ENCODE measurements at regions not wholly inside any gene's neighbourhood (a gene's known extent, or its start where the extent isn't known, plus 50 kb on each side); places are given as distances from the start of the nearest gene placed in this dataset.

- Histone ChIP-seq H3K27me3 (replicated peaks in 1 of 4; ENCODE audit: control extremely low read depth in 1 of 4, control insufficient read depth in 3 of 4, insufficient read depth in 4 of 4, low read length in 3 of 4) (no peaks in the 10 kb centered on the region), H3K9me3 (ENCODE audit: control extremely low read depth in 1 of 3, control insufficient read depth in 2 of 3, insufficient read depth in 1 of 3, low read length in 2 of 3) (no peaks in the 10 kb centered on the region), H3K4me3 (ENCODE audit: control extremely low read depth in 1 of 5, extremely low read depth in 1 of 5, insufficient read depth in 1 of 5, low read depth in 2 of 5, low read length in 4 of 5) (no peak overlapping the region), H3K79me2 (ENCODE audit: control insufficient read depth, insufficient read depth, low read length) (no peaks in the 10 kb centered on the region), H3K27ac (ENCODE audit: low read length in 2 of 2) (no peak overlapping the region), H3K4me1 (ENCODE audit: control insufficient read depth in 2 of 2, insufficient read depth in 2 of 2, low read length in 2 of 2) (no peaks in the 10 kb centered on the region), H2AFZ (ENCODE audit: insufficient read depth, low read depth, low read length, poor library complexity, severe bottlenecking) (no peak overlapping the region), H3K4me2 (replicated peaks; ENCODE audit: low read depth, low read length, poor library complexity, severe bottlenecking) (no peak overlapping the region), H3K9ac (ENCODE audit: low read length) (no peak overlapping the region), H3K36me3 (replicated peaks in 1 of 2; ENCODE audit: control extremely low read depth in 1 of 2, control insufficient read depth in 1 of 2, extremely low read depth in 1 of 2, insufficient read depth in 2 of 2, low read length in 1 of 2) (no peaks in the 10 kb centered on the region), H4K20me1 (ENCODE audit: control insufficient read depth, insufficient read depth, low read length, poor library complexity, severe bottlenecking) (no peaks in the 10 kb centered on the region)
- no peaks in the 10 kb centered on the region for H3K27me3 Mint-ChIP-seq
- ATAC-seq (ENCODE audit: low read depth), result no peak
- peaks cover 4% of the 10 kb centered on the region for H3K9me3 Mint-ChIP-seq (ENCODE audit: insufficient read depth)
- ChIA-PET CTCF (no interaction called here), POLR2A (no interaction called here)
- intact Hi-C loops (cut with micrococcal nuclease), result no loop called here
- no peak for DNase-seq
- TF ChIP-seq EZH2 (IDR thresholded peaks at IDR 0.05; ENCODE audit: borderline replicate concordance, insufficient read depth, low read depth, low read length, poor library complexity, severe bottlenecking) (no peak), CTCF (IDR thresholded peaks at IDR 0.05) (no peak)
- no peak overlapping the region for H3K4me3 Mint-ChIP-seq
- no peak overlapping the region for H3K27ac Mint-ChIP-seq
- 94% methylated on average over 6 of the region's 7 CpGs for WGBS (ENCODE audit: insufficient coverage)
- no peaks in the 10 kb centered on the region for H3K4me1 Mint-ChIP-seq
These were observed 266.5 kb downstream of the EIPR1 start for GRCh38 chr2:3110994-3111666.

GRCh38 chr2:3110555-3110954, 267.1 kb downstream of the EIPR1 start:
- no peak overlapping the region for H3K4me3 Mint-ChIP-seq
- no peaks in the 10 kb centered on the region for H3K27me3 ChIP-seq (replicated peaks in 1 of 4; ENCODE audit: control extremely low read depth in 1 of 4, control insufficient read depth in 3 of 4, insufficient read depth in 4 of 4, low read length in 3 of 4)
- no peak overlapping the region for H3K4me2 ChIP-seq (replicated peaks; ENCODE audit: low read depth, low read length, poor library complexity, severe bottlenecking)
- H3K9ac ChIP-seq (ENCODE audit: low read length), result no peak overlapping the region
- no peaks in the 10 kb centered on the region for H3K36me3 ChIP-seq (replicated peaks in 1 of 2; ENCODE audit: control extremely low read depth in 1 of 2, control insufficient read depth in 1 of 2, extremely low read depth in 1 of 2, insufficient read depth in 2 of 2, low read length in 1 of 2)
- intact Hi-C loops (cut with micrococcal nuclease), result no loop called here
- WGBS (ENCODE audit: insufficient coverage), result 100% methylated on average over 3 of the region's 3 CpGs
- no peak for TF ChIP-seq EZH2 (IDR thresholded peaks at IDR 0.05; ENCODE audit: borderline replicate concordance, insufficient read depth, low read depth, low read length, poor library complexity, severe bottlenecking)
- H3K27me3 Mint-ChIP-seq, result no peaks in the 10 kb centered on the region
- H3K4me1 ChIP-seq (ENCODE audit: control insufficient read depth in 2 of 2, insufficient read depth in 2 of 2, low read length in 2 of 2), result no peaks in the 10 kb centered on the region
- no peaks in the 10 kb centered on the region for H3K4me1 Mint-ChIP-seq
- no peak for ATAC-seq (ENCODE audit: low read depth)
- H3K27ac ChIP-seq (ENCODE audit: low read length in 2 of 2), result no peak overlapping the region
- CTCF ChIA-PET, result no interaction called here
- no peaks in the 10 kb centered on the region for H4K20me1 ChIP-seq (ENCODE audit: control insufficient read depth, insufficient read depth, low read length, poor library complexity, severe bottlenecking)
- H3K79me2 ChIP-seq (ENCODE audit: control insufficient read depth, insufficient read depth, low read length), result no peaks in the 10 kb centered on the region
- no peak overlapping the region for H3K27ac Mint-ChIP-seq
- H3K9me3 Mint-ChIP-seq (ENCODE audit: insufficient read depth), result peaks cover 4% of the 10 kb centered on the region
- DNase-seq, result no peak
- no peak overlapping the region for H3K4me3 ChIP-seq (ENCODE audit: control extremely low read depth in 1 of 5, extremely low read depth in 1 of 5, insufficient read depth in 1 of 5, low read depth in 2 of 5, low read length in 4 of 5)
- POLR2A ChIA-PET, result no interaction called here
- H3K9me3 ChIP-seq (ENCODE audit: control extremely low read depth in 1 of 3, control insufficient read depth in 2 of 3, insufficient read depth in 1 of 3, low read length in 2 of 3), result no peaks in the 10 kb centered on the region
- no peak overlapping the region for H2AFZ ChIP-seq (ENCODE audit: insufficient read depth, low read depth, low read length, poor library complexity, severe bottlenecking)
